GM19043 (cell line): ENCODE measurements at regions not wholly inside any gene's neighbourhood (a gene's known extent, or its start where the extent isn't known, plus 50 kb on each side); places are given as distances from the start of the nearest gene placed in this dataset.

Experiments used
- ATAC-seq: cut with Tn5 transposase; IDR thresholded peaks from one replicate; pipeline ENCODE4 v1.9.1; 2021; ENCODE audit warnings: low read depth; ENCODE audit not compliant: unreplicated experiment

DNA sequence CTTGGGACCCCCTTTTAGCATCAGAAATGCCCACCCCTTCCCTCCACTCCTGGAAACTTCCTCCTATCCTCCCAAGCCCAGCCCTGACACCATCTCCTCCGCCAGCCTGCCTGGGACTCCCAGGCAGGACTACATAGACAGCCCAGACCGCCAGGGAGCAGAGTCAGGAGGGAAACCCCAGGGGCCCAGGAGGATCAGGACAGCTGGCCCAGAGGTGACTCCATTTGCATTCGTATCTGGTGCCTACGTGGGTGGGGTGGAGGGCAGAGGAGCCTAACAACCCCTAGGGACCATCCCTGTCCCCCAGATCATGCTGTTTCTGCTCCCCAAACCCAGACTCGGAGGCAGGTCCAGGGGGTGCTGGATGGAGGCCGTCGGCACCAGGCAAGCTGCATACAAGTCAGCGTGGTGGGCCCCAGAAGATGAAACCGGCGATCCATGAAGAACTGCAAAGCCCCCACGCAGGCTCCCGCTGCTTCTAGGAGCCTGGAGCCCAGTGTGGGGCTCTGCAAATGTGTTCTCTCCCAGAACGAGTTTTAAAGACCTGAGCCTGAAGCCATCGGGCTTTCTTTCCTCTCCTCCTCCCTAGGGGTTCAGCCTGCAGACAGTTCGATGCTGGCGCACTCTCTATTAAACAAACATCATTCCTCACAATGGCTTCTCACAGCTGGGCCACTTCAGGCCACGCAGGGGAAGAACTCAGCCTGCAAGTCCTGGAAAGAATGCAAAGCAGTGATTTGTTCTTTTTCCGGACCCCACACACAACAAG lies 1506.8 kb downstream of the BRD1 start:
- no peak for ATAC-seq

DNA sequence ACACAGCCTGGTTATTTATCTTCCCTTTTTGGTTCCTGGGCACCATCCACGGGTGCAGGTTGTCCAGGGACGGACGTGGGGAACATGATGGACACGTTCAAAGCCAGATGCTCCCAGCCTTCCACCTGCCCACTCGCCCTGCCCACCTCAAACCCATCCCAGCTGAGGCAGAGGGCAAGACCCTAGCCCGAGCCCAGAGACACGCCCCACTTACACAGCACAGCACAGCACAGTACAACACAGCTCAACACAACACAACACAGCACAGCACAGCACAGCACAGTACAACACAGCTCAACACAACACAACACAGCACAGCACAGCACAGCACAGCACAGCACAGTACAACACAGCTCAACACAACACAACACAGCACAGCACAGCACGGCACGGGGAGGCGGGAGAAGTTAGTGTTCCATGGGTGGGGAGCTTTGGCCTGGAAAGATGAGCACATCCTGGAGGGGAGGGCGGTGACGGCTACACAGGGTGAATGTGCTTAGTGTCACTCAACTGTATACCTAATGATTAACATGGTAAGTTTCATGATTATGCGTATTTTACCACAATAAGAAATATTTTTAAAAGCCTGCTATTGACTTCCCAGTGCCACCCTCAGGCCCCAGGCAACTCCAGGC lies 1507.5 kb downstream of the BRD1 start:
- no peak for ATAC-seq

DNA sequence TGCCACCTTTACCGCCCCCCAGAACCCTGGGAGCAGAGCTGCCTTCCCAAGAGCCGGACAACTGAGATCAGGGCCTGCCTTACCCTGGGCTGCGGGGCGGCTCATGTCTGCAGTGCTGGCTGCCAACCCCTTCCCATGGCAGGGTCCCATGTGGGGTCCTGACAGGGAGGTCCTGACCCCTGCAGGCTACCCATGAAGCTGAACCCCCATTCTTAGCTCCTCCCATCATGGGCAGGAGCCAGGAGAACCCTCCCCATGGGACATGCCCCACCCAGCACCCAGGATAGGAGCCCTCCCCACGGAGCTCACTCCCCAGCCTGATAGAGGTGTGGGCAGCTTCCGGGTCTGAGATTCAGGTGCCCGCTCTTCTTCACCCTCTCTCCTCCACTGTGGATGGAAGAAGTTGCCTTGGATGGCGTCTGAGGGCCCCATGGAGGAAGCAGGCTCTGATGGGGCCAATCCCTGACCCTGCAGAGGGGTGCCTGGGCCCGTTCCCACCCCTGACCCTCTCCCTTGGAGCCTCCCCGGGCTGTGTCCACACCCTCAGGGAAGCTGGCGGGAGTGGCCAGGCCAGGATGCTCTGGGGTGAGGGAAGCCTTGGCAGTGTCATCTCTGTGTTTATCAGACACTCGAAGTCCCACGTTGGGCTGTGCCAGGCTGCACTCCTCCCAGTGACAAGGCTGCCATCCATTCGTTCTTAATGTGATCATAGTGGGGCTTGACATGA lies 1508.2 kb downstream of the BRD1 start:
- no peak for ATAC-seq

DNA sequence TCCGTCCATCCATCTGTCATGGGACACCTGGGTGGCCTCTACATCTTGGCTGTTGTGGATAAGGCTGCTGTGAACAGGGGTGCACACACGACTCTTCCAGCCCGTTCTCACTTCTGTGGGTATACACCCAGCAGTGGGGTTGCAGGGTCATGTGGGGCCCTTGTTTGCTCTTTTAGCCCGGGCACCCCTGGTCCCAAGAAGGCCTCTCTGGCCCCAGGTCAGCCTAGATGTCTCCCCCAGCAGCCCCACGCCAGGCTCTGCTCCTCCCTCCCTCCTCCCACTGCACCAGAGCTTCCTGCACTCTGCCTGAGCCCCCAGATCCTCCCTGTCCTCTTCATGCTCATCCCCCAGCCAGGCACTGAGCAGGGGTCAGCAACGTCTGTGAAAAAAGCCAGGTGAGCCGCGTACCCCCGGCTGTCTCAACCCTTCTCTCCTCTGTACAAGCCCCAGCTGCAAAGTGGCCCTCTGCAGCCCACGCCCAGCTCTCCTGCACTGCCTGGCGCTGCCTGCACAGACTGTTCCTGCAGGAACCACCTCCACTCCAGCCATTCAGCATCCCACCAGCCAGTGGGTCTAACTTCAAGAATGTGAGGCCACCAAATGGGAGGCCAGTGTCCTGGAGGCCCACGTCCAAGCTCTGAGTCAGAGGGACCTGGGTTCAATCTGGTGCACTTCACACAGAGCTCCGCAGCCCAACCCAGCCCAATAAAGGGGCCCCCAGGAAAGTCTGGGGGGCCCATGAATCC lies 1508.9 kb downstream of the BRD1 start:
- ATAC-seq: no peak

DNA sequence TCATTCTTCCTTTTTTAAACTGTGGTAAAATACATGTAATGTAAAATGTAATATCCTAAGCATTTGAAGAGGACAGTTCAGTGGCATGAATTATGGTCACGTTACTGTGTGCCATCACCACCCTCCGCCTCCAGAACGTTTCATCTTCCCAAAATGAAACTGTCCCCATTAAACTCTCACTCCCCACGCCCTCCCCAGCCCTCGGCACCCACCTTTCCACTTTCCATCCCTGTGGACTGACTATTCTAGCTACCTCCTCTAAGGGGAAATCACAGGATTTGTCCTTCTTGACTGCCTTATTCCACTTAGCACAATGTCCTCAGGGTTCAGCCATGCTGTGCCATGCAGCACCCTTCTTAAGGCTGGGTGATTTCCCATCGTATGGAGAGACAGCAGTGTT lies 1509.5 kb downstream of the BRD1 start:
- no peak for ATAC-seq

DNA sequence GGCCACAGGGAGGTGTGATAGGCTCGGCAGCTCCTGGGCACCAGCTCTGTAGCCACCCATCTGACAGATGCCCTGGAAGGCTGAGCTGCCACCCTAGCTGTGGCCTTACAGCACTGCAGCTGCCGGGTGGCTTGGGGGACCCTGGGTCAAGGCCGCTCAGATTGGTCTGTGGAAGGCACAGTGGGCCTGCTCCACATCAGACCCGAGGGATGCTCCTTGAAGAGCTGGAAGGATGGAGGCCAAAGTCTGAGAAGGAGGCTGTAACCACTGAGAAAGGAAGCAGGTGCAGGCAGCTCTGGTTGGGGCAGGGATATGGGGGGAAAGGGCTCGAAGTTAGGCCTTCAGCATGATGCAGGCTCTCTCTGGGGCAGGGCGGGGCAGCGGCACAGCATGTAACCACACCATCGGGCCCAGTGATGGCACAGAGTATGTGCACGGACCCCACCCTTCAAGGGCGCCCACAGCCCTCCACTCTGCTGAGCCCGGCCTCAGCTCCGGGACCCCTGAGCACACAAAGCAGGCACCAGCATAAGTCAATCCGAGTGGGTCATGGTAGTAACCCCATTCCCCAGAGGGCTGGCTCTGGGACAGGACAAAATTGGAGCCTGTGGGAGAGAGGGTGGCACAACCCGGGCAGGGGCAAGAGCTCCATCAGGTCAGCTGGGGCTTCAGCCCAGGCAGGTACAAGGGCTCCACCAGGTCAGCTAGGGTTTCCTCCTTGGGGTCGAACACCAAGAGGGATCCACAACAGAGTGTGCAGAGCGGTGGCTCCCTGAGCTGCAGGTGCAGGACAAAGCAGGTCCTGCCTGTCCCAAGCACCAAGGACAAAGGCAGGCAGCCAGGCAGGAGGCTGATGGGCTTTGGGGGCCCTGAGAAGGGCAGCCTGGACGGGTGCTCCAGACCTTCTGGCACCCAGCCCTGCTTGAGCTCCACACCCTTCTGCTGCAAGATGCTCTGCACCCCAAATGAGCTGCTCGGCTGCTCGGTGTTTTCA lies 1511.1 kb downstream of the BRD1 start:
- no peak for ATAC-seq

DNA sequence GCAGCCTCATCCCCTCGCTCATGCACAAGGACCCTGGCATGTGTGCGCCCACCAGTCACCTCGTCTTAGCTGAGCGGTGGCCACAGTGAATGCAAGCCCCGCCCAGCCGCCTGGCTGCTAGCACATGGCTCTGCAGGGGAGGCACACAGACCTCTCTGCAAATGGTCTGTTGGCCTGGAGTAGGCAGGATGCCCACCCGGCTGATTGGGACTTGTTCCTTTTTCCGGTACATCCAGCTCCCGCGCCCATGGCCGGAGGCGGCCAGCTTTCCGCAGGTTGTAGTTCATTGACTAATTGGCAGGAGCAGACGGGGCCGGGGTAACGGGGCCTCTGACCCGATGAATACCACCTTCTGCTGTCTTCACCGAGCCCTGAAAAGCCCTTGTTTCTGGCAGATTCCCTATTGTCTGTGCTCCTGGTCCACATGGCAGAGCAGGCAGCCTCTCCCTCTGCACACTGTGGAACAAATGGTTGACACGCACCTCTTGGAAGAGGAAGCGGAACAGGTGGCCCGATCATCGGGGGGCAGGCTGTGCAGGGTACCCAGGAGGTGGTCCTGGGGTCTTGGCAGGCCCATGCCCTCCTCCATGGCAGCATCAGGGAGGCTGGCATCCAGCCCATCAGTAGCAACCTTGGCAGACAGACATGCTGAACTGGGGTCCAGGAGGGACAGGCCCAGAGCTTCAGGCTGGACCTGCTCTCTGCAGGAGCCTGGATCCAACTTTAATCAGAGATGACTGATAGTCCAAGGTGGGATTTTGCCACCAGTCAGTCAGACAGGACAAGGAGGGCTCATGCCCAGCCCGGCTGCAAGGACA lies 1512.0 kb downstream of the BRD1 start:
- no peak for ATAC-seq

DNA sequence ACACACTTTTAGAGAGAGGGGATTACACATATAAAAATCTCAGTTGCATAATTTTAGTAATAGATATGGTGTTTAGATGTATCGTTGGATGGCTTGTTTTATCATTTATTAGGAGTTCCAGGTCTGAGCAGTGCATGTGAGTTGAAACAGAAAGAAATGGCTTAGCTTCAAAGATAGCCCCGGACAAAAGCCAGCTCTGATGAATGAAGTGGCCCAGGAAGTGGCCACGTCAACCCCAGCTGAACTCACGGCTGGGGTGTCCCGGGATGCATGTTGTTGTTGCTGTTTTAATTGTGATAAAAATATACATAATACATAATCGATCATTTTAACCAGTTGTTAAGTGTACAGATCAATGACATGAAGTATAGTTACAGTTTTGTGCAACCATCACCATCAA lies 1513.6 kb downstream of the BRD1 start:
- no peak for ATAC-seq

DNA sequence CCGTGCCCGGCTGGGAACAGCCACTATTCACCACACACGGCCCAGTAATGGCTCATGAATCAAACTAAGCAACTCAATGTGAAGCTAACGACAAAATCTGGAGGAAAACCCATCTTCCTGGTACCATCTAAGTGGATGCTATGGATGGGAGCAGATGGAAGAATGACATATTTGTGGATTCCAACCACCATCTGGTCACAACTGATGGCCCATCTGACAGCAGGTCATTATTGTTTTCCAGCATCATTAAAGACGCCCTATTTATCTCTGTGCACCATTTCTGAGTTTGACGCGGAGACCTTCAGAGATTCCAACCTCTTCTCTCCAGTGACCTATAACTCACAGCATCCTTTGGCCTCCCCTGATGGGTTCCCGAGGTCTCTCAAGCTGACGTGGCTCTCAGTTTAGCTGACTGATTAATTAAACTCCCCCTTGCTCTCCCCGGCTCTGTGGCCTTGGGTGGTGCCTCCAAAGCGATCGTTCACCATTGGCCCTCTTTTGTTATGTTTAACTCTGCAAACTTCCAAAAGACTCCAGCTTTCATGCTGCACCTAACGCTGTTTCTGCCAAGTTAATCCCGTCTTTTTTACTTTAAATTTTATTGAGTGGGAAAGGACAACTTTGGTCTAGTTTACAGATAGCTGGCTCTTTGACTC lies 1514.4 kb downstream of the BRD1 start:
- no peak for ATAC-seq

DNA sequence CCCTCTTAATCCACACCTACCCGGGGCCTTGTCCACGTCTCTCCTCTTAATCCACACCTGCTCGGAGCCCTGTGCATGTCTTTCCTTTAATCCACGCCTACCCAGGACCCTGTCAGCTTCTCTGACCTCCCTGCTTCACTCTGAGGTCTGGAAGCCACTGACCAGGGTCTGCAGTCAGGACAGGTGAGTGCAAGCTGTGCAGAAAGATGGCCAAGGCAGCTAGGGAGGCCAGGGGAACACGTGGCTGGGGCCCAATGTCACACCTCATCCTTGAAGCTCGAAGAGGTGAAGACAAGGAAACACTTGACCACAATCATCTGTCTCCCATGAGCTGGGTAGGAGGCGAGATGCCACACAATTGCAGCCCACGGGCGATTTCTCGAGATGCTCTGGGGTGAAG lies 1516.9 kb downstream of the BRD1 start:
- ATAC-seq: no peak

DNA sequence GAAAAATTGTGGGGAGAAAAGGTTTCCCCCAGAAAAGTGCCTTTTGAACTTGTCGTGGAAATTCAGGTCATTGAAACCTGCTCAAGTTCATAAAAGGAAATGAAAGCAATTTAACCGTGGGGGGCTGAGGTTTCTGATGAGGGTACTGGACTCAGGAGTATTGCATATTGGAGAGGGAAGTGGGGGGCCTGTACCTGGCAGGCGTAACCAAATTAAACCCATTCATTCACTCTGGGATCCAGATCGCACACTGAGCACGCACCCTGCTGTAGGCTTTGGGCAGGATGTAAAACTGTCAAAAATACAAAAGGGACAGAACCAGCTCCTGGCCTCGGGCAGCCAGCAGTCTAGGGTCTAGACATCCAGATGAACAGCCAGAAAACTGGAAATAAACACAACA lies 1517.4 kb downstream of the BRD1 start:
- no peak for ATAC-seq

DNA sequence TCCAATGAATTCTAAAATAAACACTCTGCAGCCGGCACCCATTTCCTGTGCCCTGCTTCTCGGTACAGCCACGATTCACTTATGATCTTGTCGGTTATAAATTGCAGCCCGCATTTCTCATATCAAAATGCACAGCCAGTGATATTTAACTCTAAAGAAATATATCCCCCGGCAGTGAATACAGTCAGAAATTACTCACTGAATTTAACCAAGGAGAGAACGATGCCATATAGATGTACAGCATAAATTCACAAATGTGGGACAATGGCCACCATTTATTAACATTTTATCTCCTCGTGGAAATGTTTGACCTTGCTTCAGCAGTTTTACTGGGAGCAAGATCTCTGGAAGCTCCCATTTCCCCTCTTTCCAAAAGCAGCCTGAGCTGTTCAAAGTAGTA lies 1517.8 kb downstream of the BRD1 start:
- no peak for ATAC-seq

DNA sequence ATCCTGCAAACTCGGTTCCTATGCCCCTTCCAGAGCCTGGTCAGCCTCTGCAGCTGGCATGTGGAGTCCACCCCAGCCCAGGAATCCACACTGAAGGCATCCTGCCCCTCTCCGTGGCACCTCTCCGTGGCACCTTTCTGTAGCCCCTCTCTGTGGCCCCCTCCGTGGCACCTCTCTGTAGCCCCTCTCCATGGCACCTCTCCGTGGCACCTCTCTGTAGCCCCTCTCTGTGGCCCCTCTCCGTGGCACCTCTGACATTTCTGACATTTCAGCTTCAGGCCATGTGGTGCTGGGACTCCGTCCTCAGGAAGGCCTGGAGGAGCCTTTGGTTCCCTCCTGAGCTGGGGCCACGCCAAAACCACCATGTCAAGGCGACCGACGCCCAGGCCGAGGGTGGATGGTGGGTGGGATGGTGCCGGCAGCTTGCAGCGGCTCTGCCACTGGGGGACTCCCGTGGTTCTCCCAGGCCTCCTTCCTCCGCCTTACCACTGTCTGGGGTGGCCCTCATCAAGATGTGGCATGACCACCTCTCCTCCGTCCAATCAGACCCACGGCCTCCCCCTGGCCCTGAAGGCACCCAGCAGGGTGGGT lies 1518.5 kb downstream of the BRD1 start:
- ATAC-seq: no peak

DNA sequence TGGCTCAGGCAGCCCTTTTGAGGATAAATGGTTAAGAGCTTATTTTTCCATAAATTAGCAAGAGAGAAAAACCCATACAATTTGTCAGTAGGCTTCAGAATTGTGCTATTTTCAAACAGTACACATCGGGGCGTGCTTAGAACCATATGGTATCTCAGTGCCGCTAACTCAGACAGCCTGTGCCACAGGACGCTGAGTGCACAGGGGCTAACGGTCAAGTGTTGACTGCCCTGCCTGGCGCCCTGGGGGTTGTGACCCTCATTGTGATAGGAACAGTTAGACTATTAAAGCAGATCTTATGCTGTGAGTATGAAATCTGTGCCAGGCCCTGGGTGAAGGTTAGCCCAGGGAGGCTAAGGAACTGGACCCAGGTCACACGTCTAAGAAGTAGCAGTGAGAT lies 1519.7 kb downstream of the BRD1 start:
- no peak for ATAC-seq

DNA sequence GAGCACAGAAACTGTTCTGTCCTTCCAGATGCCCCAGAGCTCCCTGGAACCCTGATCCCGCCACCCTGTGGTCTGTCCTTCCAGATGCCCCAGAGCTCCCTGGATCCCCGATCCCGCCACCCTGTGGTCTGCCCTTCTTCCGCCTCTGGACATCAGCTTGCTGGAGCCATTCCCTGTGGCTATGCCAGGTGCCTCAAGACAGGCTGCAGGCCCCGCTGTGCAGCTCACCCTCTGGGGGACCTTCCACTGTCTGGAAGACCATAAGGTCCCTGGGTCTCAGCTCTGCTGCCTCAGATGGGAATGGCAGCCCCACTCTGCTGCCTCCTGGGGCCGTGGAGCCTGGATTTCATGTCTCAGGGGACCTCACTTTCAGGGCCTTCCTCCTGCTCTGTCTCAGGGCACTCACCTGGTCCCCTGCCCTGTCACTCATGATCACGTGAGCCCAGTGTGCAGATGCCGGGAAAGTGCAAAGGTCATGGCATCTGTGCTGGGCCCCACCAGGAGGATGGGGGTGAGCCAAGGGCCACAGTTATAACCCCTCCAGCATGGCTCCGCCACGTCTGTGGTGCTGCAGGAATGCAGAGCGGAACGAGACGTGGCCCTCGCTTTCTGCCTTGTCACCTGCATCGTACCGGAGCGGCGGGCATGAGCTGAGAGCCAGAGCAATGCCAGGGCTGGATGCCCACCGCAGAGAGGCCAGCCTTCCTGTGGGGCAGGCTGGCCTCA lies 1520.7 kb downstream of the BRD1 start:
- no peak for ATAC-seq

DNA sequence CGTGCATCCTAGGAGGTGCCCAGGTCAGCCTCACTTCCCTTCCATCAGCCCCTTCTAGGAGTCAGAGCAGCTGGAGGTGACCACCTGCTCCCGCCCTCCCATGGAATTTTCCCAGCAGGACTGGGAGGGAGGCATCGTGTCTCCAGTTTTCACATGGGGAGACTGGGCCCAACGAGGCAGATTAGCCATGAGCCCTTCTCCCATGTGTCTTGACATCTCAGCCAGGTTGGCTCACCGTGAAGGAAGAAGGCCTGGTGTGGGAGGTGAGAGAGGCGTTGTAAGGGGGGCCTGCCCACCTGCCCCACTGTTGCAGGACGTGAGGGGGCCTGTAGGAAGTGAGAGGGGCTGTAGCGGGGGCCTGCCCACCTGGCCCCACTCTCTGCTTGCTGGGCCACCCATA lies 1521.4 kb downstream of the BRD1 start:
- no peak for ATAC-seq

DNA sequence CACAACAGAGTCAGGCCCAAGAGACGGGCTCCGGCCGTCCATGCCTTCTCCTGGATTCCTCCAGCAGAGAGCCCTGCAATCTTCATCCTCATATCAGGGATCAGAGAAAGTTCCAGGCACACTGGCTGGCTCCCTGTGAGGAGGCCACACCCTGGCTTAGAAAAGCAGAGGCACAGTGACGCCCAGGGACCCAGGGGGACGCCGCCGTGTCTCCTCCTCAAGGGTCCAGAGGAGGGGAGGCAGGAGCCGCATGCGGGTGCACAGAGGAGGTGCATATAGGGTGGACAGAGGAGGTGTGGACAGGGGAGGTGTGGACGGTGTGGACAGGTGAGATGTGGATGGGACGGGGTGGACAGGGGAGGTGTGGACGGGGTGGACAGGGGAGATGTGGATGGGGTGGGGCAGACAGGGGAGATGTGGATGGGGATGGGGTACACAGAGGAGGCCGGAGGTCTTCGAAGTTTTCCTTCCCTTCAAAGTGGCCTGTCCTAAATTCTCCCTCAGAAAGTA lies 1521.9 kb downstream of the BRD1 start:
- ATAC-seq: no peak
